ENCODE measurements at regions not wholly inside any gene's neighbourhood (a gene's known extent, or its start where the extent isn't known, plus 50 kb on each side); places are given as distances from the start of the nearest gene placed in this dataset.

DNA sequence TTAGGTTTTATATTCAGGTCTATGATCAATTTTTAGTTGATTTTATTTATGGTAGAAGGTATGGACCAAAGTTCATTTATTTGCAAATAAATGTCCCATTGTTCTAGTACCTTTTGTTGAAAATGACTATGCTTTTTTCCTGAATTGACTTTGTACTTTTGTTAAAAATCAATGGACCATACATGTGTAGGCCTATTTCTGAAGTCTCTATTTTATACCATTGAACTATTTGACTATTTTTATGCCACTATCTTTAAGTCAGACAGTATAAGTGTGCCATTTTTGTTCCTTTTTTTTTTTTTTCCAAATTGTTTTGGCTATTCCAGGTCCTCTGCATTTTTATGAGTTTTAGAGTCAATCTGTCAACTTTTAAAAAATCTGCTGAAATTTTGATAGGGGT lies 73.6 kb upstream of the UGP2 start:
- TF ChIP-seq POLR2A (IDR thresholded peaks at IDR 0.05; ENCODE audit: low read length) (no peak), GATA1 (IDR thresholded peaks at IDR 0.05; ENCODE audit: low read depth, low read length) (no peak)
- no peak for DNase-seq

GRCh38 chr2:63769915-63770314 lies 71.8 kb upstream of the UGP2 start:
- no peak for DNase-seq
- TF ChIP-seq GATA1 (IDR thresholded peaks at IDR 0.05; ENCODE audit: low read depth, low read length): no peak

GRCh38 chr2:63772061-63772460 lies 69.6 kb upstream of the UGP2 start:
- no peak for DNase-seq
- TF ChIP-seq GATA1 (IDR thresholded peaks at IDR 0.05; ENCODE audit: low read depth, low read length): no peak
- no peak for TF ChIP-seq POLR2A (IDR thresholded peaks at IDR 0.05; ENCODE audit: low read length)

DNA sequence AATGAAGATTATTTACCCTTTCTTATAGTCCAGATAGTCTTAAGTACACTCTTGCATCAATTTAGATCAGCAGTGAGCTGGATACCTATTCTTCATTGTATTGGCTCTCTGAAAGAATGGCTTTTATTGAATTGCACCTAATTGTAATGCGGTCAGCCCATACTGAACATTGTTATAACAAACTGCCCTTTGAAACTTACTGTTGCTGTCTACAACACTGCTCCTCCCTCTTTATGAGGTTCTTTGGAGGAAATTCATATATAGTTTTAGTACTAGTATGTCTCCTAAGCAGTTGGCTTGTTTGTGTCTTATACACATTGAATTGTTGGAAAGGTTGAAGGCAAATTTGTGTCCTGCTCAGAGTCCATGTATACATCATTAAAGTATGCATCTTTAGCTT lies 66.5 kb upstream of the UGP2 start:
- TF ChIP-seq POLR2A (IDR thresholded peaks at IDR 0.05; ENCODE audit: low read length) (no peak), GATA1 (IDR thresholded peaks at IDR 0.05; ENCODE audit: low read depth, low read length) (no peak)

GRCh38 chr2:63776382-63776781 lies 65.3 kb upstream of the UGP2 start:
- no peak for DNase-seq
- TF ChIP-seq GATA1 (IDR thresholded peaks at IDR 0.05; ENCODE audit: low read depth, low read length) (no peak), POLR2A (IDR thresholded peaks at IDR 0.05; ENCODE audit: low read length) (no peak)

More for the DNA sequence above, 66.5 kb upstream of the UGP2 start:
- DNase-seq: no peak

DNA sequence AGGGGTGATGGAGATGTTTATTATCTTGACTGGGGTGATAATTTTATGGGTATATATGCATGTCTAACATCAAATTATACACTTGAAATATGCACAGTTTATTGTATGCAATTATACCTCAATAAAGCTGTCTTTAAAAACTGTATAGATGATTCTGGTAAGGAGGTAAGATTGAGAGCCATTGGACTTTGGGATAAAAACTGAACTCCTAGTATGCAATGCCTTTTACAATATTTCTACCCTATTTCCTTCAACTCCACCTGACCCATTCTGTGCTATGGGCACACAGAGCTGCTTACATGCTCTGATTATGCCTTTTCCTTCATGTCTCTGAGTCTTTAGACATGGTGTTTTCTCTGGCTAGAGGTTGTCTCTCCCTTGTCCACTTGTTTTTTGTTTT lies 63.9 kb upstream of the UGP2 start:
- no peak for DNase-seq
- TF ChIP-seq POLR2A (IDR thresholded peaks at IDR 0.05; ENCODE audit: low read length): no peak
- TF ChIP-seq GATA1 (IDR thresholded peaks at IDR 0.05; ENCODE audit: low read depth, low read length): no peak

DNA sequence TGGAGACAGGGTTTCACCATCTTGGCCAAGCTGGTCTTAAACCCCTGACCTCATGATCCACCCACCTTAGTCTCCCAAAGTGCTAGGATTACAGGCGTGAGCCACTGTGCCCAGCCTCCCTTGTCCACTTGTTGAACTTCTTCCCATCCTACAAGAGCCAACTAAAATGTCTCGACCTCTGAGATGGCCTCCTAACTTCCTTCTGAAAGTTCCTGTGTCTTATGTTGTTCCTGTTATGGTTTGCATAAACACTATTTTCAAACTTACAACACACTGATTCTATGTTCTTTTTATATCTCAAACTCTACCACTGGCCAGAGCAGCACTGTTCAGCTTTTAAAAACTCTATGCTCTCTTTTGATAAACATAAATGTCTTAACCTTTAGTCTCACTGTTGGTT lies 63.3 kb upstream of the UGP2 start:
- no peak for DNase-seq
- TF ChIP-seq POLR2A (IDR thresholded peaks at IDR 0.05; ENCODE audit: low read length) (no peak), GATA1 (IDR thresholded peaks at IDR 0.05; ENCODE audit: low read depth, low read length) (no peak)

DNA sequence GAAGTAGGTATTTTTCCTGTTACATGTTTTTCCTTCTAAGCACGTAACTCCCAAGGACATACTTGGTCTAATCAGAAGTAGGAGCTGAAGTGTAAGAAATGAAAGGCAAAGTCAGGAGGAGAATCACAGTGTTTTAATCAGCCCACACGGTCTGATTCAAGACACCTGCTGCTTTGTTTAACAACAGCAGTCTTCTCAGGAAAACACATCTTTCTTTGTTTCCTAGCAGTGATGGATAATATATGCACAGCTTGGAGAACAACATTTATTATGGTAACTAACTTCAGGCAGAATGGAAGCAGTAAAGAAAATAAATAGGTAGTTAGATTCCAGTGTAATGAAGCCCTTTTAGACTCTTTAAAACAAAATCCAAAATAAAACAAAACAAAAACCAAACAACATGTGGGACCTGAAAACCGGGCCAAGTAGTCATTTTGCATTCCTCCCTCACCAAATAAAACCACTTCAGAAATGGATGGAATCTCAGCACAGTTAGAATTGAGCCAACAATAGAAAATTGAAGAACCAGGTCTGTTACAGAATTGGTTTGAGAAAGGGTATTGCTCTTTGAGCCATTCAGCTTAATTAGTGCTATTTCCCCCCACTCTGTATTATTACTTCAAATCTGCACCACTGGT lies 61.1 kb upstream of the UGP2 start:
- DNase-seq: no peak
- TF ChIP-seq GATA1 (IDR thresholded peaks at IDR 0.05; ENCODE audit: low read depth, low read length) (no peak), POLR2A (IDR thresholded peaks at IDR 0.05; ENCODE audit: low read length) (no peak)

DNA sequence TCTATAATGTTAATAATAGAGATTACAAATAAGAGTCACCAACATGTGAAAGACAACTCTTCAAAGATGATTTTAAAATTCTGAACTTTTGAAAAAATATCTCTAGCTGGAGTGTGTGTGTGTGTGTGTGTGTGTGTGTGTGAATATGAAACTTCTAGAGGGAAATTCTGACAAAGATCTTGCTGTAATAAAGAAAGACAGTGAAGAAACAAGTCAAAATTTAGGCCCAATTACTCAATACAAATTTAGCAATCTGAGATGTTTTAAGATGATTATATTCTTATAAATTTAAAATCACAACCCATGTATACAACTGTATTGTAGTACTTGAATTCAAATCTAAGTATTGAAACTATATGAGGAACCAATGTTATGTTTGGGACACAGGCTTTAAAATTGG lies 57.2 kb upstream of the UGP2 start:
- no peak for DNase-seq
- TF ChIP-seq POLR2A (IDR thresholded peaks at IDR 0.05; ENCODE audit: low read length) (no peak), GATA1 (IDR thresholded peaks at IDR 0.05; ENCODE audit: low read depth, low read length) (no peak)

- DNase-seq: no peak
- TF ChIP-seq GATA1 (IDR thresholded peaks at IDR 0.05; ENCODE audit: low read depth, low read length): no peak
- TF ChIP-seq POLR2A (IDR thresholded peaks at IDR 0.05; ENCODE audit: low read length): no peak
Measured at GRCh38 chr2:63785096-63785495, 56.6 kb upstream of the UGP2 start.

DNA sequence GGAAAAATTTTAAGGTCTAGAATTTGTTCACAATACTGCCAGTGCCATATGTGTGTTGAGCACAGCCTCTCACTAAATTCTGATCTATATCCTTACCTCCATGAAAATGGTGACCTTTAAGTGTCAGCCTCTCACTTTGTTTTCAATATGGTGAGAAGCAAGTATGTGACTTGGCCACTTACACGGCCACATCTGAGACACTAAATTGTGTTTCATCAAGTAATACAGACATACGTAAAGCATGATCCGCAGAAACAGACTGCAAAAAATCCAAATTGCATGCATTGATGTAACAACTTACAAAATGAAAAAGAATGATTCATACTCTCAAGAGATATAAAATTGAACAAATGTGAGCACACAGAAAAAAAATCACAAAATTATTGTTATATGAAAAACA lies 55.2 kb upstream of the UGP2 start:
- TF ChIP-seq POLR2A (IDR thresholded peaks at IDR 0.05; ENCODE audit: low read length) (no peak), GATA1 (IDR thresholded peaks at IDR 0.05; ENCODE audit: low read depth, low read length) (no peak)
- DNase-seq: no peak

GRCh38 chr2:63788071-63788470 lies 53.6 kb upstream of the UGP2 start:
- DNase-seq: no peak

DNA sequence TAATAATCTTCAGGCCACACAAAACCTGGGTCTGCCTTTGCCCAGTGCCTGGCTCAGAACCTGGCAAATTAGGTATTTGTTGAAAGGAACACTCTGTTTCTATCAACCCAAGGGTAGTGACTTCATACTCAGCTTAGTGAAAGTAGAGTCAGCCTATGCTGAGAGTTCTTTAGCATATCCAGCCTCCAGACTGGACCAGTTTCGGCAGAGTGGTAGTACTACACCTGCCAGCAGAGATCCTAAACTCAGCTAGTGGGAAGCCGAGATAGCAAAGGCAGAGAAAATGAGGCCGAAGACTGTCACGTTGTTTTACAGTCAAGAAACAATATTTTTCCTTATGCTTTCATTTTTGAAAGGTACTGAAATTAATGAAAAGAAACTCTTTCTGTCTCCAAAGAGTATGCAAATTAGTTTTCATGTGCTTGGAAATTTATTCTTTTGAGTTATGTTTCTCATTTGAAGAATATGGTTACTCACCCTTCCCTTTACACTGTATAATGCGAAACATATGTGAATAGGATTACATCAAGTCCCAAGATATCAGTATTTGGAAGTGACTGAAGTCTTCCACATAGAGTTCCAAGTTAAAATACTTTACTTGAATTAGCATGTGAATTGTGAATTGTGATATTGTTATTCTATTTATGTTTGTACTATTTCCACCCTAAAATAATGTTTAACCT lies 52.2 kb upstream of the UGP2 start:
- TF ChIP-seq POLR2A (IDR thresholded peaks at IDR 0.05; ENCODE audit: low read length): no peak
- TF ChIP-seq GATA1 (IDR thresholded peaks at IDR 0.05; ENCODE audit: low read depth, low read length): no peak
- DNase-seq: no peak

More at GRCh38 chr2:63788071-63788470, 53.6 kb upstream of the UGP2 start:
- TF ChIP-seq GATA1 (IDR thresholded peaks at IDR 0.05; ENCODE audit: low read depth, low read length) (no peak), POLR2A (IDR thresholded peaks at IDR 0.05; ENCODE audit: low read length) (no peak)

- TF ChIP-seq GATA1 (IDR thresholded peaks at IDR 0.05; ENCODE audit: low read depth, low read length) (no peak), POLR2A (IDR thresholded peaks at IDR 0.05; ENCODE audit: low read length) (no peak)
- DNase-seq: no peak
Measured at GRCh38 chr2:63790491-63790890, 51.2 kb upstream of the UGP2 start.

GRCh38 chr2:63790906-63791305 lies 50.8 kb upstream of the UGP2 start:
- DNase-seq: no peak
- TF ChIP-seq POLR2A (IDR thresholded peaks at IDR 0.05; ENCODE audit: low read length) (no peak), GATA1 (IDR thresholded peaks at IDR 0.05; ENCODE audit: low read depth, low read length) (no peak)
